IMR-90 (cell line): ENCODE measurements at regions not wholly inside any gene's neighbourhood (a gene's known extent, or its start where the extent isn't known, plus 50 kb on each side); places are given as distances from the start of the nearest gene placed in this dataset.
"Not testable (repeated sequence)": the region's sequence is repeated elsewhere in the genome, so short reads cannot be mapped to it uniquely, and the experiment has no call there.

Experiments used
- BHLHE40 ChIP-seq: fragments of 150-350 bp; IDR thresholded peaks from 2 replicates; pipeline ENCODE4 v1.6.1; 2016; ENCODE audit warnings: mild to moderate bottlenecking, low read depth, low read length
- CEBPB ChIP-seq: IDR thresholded peaks from 2 replicates; pipeline ENCODE4 v1.6.1; 2012; ENCODE audit warnings: low read depth, low read length, improper control_type of control experiment
- CHD1 ChIP-seq: IDR thresholded peaks from 2 replicates; pipeline ENCODE4 v1.6.1; 2012; ENCODE audit warnings: low read depth, low read length, improper control_type of control experiment
- CTCF ChIP-seq: conservative IDR thresholded peaks from 2 replicates; pipeline ENCODE4 v1.5.1; 2012; ENCODE audit warnings: mild to moderate bottlenecking, low read depth, low read length, improper control_type of control experiment
- ELK1 ChIP-seq: fragments of 150-350 bp; IDR thresholded peaks from 2 replicates; pipeline ENCODE4 v1.6.1; 2016; ENCODE audit warnings: low read depth, mild to moderate bottlenecking, low read length, moderate library complexity, borderline replicate concordance
- FOS ChIP-seq: fragments of 150-350 bp; IDR thresholded peaks from 2 replicates; pipeline ENCODE4 v1.6.1; 2016; ENCODE audit warnings: low read depth, low read length
- MAZ ChIP-seq: IDR thresholded peaks from 2 replicates; pipeline ENCODE4 v1.6.1; 2012; ENCODE audit warnings: low read depth, mild to moderate bottlenecking, low read length, improper control_type of control experiment, moderate library complexity, borderline replicate concordance
- MXI1 ChIP-seq: IDR thresholded peaks from 2 replicates; pipeline ENCODE4 v1.6.1; 2012; ENCODE audit warnings: low read depth, mild to moderate bottlenecking, low read length, moderate library complexity, borderline replicate concordance
- POLR2A ChIP-seq: IDR thresholded peaks from 2 replicates; pipeline ENCODE4 v1.6.1; 2012; ENCODE audit warnings: mild to moderate bottlenecking, low read depth, low read length
- RAD21 ChIP-seq: IDR thresholded peaks from 2 replicates; pipeline ENCODE4 v1.6.1; 2012; ENCODE audit warnings: low read length, improper control_type of control experiment
- RCOR1 ChIP-seq: IDR thresholded peaks from 2 replicates; pipeline ENCODE4 v1.6.1; 2012; ENCODE audit warnings: mild to moderate bottlenecking, low read length, improper control_type of control experiment; ENCODE audit not compliant: insufficient replicate concordance
- RFX5 ChIP-seq: IDR thresholded peaks from 2 replicates; pipeline ENCODE4 v1.8.0; 2012; ENCODE audit warnings: low read depth, mild to moderate bottlenecking, low read length, moderate library complexity
- SMC3 ChIP-seq: fragments of 150-350 bp; IDR thresholded peaks from 2 replicates; pipeline ENCODE4 v1.6.1; 2016; ENCODE audit warnings: low read depth, mild to moderate bottlenecking, antibody characterized with exemption, low read length, moderate library complexity
- USF2 ChIP-seq: fragments of 150-350 bp; IDR thresholded peaks from 2 replicates; pipeline ENCODE4 v1.6.1; 2017; ENCODE audit warnings: mild to moderate bottlenecking, antibody characterized with exemption, low read length, low read depth

GRCh38 chr3:35296944-35297343 is 342.4 kb upstream of the ARPP21 start:
- TF ChIP-seq CTCF, SMC3, POLR2A, RFX5, RCOR1, RAD21, ELK1, USF2, BHLHE40, FOS, CEBPB, MAZ, CHD1, MXI1: not testable (repeated sequence)
